ENCODE measurements at regions not wholly inside any gene's neighbourhood (a gene's known extent, or its start where the extent isn't known, plus 50 kb on each side); places are given as distances from the start of the nearest gene placed in this dataset.

DNA sequence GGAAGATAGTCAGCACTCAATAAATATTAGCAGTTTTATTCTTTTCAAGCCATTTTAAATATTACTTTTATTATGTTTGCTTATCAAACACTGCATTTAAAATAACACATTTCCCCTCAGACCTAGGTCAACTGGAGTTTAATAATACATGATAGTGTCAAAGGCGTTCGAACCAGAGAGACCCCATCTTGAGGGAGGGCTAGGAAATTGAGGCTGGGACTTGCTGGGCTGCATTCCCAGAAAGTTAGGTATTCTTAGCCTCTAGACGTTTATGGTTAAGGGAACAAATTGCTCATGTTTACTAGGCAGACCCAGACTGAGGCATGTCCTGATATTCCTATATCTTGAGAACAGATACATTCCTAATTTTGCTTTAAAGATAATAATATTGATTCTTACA is 426.5 kb downstream of the METTL4 start:
- intact Hi-C loops (cut with DNase I; ENCODE audit: low total_unique reads), result no loop called here
- Histone ChIP-seq H3K36me3 (no peaks in the 10 kb centered on the region), H3K4me1 (no peaks in the 10 kb centered on the region), H3K4me3 (no peak overlapping the region), H3K9me3 (no peaks in the 10 kb centered on the region), H3K27me3 (no peaks in the 10 kb centered on the region), H3K27ac (no peak overlapping the region)
- TF ChIP-seq POLR2AphosphoS5 (IDR thresholded peaks at IDR 0.05), result no peak
- WGBS, 5 donors, result 67 to 80% (median 77%) methylated on average over 3 of the region's 3 CpGs
- DNase-seq, result no peak

DNA sequence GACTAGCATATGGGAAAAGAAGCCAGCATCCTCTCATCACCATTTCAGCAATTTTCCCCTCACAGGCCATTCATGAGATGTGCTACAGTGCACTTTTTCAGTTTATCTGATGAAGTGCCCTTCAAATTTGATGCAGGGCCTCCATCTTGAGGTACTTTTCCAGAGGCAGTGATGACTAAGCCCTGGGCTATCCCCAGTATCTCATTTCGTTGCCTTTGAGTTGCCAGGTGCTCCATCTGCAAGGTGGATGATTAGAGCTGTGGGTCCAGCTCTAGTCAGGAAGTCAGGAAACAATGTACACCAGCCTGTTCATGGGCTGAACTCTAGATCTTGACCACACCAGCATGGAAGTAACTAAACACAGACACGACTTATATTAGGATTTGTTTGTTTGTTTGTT is 425.2 kb downstream of the METTL4 start:
- TF ChIP-seq EP300 (IDR thresholded peaks at IDR 0.05) (no peak), POLR2A (IDR thresholded peaks at IDR 0.05) (no peak), POLR2AphosphoS5 (IDR thresholded peaks at IDR 0.05) (no peak)
- TF ChIP-seq, protein P1, sequence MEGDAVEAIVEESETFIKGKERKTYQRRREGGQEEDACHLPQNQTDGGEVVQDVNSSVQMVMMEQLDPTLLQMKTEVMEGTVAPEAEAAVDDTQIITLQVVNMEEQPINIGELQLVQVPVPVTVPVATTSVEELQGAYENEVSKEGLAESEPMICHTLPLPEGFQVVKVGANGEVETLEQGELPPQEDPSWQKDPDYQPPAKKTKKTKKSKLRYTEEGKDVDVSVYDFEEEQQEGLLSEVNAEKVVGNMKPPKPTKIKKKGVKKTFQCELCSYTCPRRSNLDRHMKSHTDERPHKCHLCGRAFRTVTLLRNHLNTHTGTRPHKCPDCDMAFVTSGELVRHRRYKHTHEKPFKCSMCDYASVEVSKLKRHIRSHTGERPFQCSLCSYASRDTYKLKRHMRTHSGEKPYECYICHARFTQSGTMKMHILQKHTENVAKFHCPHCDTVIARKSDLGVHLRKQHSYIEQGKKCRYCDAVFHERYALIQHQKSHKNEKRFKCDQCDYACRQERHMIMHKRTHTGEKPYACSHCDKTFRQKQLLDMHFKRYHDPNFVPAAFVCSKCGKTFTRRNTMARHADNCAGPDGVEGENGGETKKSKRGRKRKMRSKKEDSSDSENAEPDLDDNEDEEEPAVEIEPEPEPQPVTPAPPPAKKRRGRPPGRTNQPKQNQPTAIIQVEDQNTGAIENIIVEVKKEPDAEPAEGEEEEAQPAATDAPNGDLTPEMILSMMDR (IDR thresholded peaks at IDR 0.05), result no peak
- H3K9me3 ChIP-seq, result no peaks in the 10 kb centered on the region
- no peak overlapping the region for H3K27ac ChIP-seq
- no peak overlapping the region for H3K4me3 ChIP-seq
- intact Hi-C loops (cut with DNase I; ENCODE audit: low total_unique reads), result no loop called here
- WGBS, 5 donors, result 36 to 67% (median 53%) methylated on average over 2 of the region's 2 CpGs
- no peak for DNase-seq
- H3K4me1 ChIP-seq, result no peaks in the 10 kb centered on the region
- no peaks in the 10 kb centered on the region for H3K27me3 ChIP-seq
- H3K36me3 ChIP-seq, result no peaks in the 10 kb centered on the region

DNA sequence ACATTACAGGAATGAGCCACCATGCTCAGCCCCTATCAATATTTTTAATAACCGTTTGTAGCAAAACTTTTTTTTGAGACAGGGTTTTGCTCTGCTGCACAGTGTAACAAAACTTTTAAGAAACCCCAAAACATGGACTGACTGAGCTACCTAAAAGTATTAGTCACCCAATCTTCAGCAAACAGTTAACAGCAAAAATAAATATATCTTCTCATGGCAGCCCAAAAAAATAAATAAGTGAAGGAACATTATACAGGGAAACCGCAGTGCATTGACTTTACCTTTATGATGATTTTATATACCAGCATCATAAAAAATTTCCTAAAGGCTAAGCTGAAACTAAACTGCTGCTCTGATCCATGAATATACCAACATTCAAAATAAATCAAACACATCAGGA is 424.6 kb downstream of the METTL4 start:
- no peak for DNase-seq
- no peaks in the 10 kb centered on the region for H3K4me1 ChIP-seq
- WGBS, 5 donors, result 65 to 76% (median 71%) methylated on average over 2 of the region's 2 CpGs
- no peak overlapping the region for H3K4me3 ChIP-seq
- TF ChIP-seq POLR2A (IDR thresholded peaks at IDR 0.05) (no peak), EP300 (IDR thresholded peaks at IDR 0.05) (no peak), POLR2AphosphoS5 (IDR thresholded peaks at IDR 0.05) (no peak)
- TF ChIP-seq, protein P1 (IDR thresholded peaks at IDR 0.05), result no peak
- intact Hi-C loops (cut with DNase I; ENCODE audit: low total_unique reads), result no loop called here
- no peaks in the 10 kb centered on the region for H3K36me3 ChIP-seq
- no peaks in the 10 kb centered on the region for H3K9me3 ChIP-seq
- H3K27me3 ChIP-seq, result no peaks in the 10 kb centered on the region
- H3K27ac ChIP-seq, result no peak overlapping the region

DNA sequence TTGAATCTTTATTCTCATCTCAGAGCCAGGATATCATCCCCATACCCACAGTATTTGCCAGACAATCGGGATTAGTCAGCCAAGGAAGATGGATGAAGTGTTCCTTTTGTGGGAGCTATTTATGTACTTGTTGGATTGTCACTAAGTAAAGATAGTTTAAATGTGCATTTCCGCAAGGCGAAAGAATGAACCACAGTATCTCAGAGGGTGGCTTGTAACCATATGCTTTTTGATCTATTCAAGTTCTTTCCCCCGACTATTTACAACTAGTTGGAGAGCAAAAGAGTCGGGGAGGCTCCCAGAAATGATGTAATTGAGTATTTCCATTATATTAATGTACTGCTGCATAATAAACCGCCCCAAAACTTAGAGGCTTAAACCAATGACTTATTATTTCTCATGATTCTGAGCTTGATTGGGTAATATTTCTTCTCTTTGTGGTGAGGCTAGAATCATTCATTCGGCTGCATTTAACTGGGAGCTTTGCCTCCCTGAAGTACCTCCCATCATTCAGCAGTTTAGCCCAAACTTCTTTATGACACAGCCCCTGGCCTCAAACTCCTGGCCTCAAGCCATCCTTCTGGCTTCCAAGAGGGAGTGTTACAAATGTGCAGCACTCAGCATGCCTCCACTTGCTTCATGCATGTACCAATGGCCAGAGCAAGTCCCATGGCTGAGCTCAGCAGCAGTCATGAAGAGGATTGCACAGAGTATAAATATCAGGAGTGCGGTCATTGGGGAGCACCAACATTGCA is 423.7 kb downstream of the METTL4 start:
- 50 to 59% (median 54%) methylated on average over 8 of the region's 8 CpGs for WGBS, 5 donors
- no peaks in the 10 kb centered on the region for H3K27me3 ChIP-seq
- TF ChIP-seq, protein P1 (IDR thresholded peaks at IDR 0.05), result no peak
- TF ChIP-seq POLR2AphosphoS5 (IDR thresholded peaks at IDR 0.05), result no peak
- H3K9me3 ChIP-seq, result no peaks in the 10 kb centered on the region
- H3K4me3 ChIP-seq, result no peak overlapping the region
- no peaks in the 10 kb centered on the region for H3K4me1 ChIP-seq
- no peaks in the 10 kb centered on the region for H3K36me3 ChIP-seq
- intact Hi-C loops (cut with DNase I; ENCODE audit: low total_unique reads), result no loop called here
- H3K27ac ChIP-seq, result no peak overlapping the region
- peak in 1 of 2 donors; percentile 72 for DNase-seq

DNA sequence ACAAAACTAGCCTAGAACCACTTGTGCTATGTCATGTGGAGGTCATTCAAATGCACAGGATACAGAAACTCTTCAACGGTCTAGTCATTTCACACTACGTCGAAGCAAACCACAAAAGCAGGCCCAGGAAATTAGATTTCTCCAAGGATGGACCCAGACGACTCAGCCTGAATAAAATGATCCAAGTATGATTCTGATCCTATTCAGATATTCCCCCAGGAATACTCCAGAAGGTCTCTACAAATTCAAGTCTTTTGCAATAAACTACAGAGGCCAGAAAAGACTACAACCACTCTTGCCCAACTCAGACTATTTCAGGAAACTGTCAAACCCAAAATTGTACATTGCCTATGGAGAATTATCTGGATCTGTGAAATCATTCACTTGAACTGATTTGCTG is 422.5 kb downstream of the METTL4 start:
- Histone ChIP-seq H3K27ac (no peak overlapping the region), H3K4me1 (no peaks in the 10 kb centered on the region), H3K4me3 (no peak overlapping the region), H3K36me3 (no peaks in the 10 kb centered on the region), H3K27me3 (no peaks in the 10 kb centered on the region), H3K9me3 (no peaks in the 10 kb centered on the region)
- 75 to 89% (median 82%) methylated on average over 4 of the region's 4 CpGs for WGBS, 5 donors
- TF ChIP-seq POLR2AphosphoS5 (IDR thresholded peaks at IDR 0.05) (no peak), POLR2A (IDR thresholded peaks at IDR 0.05) (no peak), EP300 (IDR thresholded peaks at IDR 0.05) (no peak)
- TF ChIP-seq, protein P1 (IDR thresholded peaks at IDR 0.05), result no peak
- no peak for DNase-seq
- intact Hi-C loops (cut with DNase I; ENCODE audit: low total_unique reads), result no loop called here

Measured in stomach (tissue), 8 donors.